ENCODE measurements at regions not wholly inside any gene's neighbourhood (a gene's known extent, or its start where the extent isn't known, plus 50 kb on each side); places are given as distances from the start of the nearest gene placed in this dataset.

DNA sequence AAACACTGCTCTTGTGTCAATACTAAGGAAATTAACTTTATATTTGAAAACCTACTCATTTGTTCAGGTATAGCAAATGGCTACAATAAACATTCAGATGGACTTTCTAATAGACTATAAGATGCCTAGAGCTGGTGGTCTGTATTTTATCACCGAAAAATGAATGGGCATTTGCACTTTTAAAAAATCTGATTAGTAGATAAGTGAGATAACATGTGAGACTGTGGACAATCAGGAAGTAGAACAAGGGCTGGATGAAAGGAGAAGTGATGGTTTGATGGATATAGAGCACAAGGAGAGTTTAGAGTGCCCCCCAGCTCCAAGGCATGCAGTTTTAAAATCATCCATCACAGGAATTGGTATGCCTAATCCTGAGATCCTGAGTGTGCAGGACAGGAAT is 308.4 kb upstream of the RARB start:
- DNase-seq: no peak

DNA sequence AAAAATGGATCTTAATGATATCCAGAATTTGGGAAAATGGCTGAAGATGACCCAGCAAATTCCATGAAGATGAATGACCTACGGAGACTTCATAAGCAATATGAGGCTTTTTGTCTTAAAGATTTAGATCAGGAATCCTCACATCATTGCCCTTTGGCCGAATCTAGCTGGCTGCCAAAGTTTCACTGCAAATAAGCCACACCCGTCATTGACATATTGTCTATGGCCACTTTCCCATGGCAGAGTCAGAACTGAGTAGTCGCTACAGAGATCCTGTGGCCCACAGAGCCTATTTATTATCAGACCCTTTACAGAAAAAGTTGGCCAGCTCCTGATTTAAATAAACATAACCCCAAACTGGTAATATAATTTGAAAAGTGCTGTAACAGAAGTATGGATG is 307.4 kb upstream of the RARB start:
- no peak for DNase-seq

DNA sequence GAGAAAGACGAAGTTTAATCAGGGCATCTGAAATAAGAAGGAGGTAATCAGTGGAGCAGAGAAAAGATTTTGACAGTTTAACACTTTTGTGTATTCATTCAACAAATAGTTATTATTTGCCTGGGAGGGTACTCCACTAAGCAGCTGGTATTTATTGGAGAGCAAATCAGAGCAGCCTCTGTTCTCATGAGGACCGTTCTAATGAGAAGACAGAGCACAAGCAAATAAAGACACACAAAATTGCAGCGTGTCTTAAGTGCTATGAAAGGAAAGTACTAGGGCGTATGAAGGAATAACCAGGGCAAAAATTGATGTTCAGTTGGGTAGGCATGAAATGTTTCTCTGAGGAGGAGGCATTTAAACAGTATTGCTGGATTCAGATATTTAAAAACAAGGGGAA is 302.9 kb upstream of the RARB start:
- no peak for DNase-seq

DNA sequence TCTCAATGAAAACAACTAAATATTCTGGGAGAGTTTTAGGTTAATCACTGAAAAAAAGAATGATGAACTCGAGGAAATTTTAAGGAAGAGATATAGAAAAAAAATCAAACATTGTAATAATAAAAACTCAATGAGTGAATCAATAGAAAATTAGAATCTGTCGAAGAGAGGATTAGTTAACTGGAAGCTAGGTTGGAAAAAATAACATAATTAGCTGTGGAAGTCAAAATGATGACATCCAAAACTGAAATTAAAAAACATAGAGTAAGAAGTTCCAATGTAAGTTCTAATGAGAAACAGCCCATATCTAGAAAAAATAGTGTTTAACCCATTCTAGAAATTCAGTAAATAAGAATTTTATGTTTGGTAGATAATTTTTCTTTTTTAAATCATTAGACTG is 299.3 kb upstream of the RARB start:
- DNase-seq: no peak

DNA sequence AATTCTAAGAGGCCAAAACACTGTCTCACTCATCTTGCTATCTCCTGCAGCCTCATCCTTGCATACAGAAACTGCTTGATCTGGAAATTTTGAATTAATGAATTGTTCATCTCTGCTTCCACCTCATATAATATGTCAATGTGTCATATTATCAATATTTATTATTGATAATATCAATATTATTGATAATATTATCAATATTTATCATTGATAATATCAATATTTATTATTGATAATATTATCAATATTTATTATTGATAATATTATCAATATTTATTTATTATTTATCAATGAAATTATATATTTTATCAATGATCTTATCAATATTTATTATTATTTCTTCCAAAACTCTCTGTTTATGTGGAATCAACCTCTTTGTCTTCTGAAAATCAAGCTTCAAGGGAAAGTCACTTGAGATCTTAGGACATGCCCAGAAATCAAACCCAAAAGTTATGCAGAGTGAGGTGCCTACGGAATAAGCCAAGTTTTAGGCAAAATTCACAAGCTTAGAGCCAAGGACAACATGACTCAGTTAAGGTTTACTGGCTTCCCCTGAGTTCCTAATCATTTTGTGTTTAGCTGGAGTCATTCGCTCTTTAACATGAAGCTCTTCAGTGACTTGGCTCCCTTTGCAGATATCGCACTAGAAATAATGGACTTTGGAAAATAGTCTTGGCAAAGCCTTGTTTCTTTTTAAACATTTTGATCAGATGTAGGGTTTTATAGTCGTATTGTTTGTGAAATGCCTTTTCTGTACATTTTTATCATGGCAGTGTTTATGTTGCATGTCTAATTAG is 297.1 kb upstream of the RARB start:
- DNase-seq: no peak

DNA sequence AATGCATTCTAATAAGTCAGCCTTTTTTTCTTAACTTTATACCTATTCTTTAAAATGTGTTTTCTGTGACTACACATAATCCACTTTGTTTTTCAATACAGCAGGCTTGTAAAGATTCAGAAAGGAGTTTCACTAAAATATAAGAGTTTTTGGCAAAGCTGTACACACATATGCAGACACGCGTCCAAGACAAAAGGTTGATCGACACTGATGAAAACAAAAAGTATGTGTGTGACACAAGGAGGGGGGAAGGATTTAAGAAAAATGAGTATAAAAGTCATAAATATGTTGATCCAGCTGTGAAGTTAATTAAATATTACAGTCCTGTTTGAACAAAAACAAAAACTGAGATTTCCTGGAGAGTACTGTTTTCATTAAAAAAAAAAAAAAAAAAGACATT is 294.5 kb upstream of the RARB start:
- DNase-seq: no peak

DNA sequence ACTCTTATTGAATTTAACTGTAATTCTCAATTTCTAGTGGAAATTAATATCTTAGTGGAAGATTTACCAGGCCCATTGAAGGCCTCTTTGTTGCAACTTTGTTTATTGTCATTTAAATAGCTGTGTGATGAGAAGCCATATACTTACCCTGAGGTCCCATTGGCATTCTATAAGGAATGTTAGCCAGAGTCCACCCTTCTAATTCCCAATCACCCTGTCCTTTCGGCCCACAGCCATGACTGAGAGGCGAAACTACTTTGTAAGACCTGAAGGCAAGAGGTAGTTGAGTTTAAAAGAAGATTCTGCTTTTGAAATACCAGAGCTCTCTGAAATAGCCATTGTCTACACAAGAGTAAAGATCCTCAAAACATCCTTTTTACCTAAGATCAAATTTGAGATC is 290.5 kb upstream of the RARB start:
- DNase-seq: no peak

DNA sequence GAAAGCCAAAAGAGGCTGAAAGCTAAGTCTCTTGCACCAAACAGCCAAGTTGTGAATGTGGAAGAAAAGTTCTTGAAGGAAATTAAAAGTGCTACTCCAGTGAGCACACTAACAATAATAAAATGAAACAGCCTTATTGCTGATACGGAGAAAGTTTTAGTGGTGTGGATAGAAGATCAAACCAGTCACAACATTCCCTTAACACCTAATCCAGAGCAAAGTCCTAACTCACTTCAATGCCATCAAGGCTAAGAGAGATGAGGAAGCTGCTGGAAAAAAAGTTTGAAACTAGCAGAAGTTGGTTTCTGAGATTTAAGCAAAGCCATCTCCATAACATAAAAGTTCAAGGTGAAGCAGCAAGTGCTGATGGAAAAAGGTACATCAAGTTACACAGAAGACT is 288.8 kb upstream of the RARB start:
- no peak for DNase-seq

DNA sequence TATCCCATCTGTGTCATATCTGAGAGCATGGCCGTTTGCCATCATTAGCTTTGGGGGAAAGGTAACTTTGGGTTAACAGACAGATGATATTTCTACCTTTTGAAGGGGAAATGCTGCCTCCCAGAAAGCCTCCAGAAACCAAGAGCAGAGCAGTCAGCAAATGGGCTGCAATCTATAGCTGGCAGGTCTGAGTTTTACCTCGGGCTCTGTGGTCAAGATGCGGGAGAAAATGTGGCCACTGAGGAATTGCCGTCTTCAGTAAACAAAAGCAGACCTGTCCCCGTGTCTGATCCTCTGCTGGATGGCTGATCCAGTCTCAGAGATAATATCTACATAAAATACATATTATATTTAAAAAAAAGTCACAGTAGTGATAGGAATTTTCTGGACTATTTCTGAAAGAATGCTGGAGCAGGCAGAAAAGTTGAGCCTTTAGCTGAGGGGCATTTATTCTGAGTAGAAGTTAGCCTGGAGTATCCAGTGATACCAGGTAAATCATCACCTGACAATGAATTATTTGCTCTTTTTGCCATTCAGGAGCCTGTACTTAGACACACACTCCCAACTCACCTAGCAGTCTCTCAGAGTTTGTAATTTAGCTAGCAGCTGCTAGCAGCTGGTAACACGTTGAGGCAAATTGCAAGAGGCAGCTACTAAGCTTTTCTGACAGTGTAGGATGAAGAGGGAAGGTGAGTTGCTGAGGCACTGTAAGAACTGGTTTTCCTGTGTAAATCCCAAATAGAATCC is 285.3 kb upstream of the RARB start:
- no peak for DNase-seq

DNA sequence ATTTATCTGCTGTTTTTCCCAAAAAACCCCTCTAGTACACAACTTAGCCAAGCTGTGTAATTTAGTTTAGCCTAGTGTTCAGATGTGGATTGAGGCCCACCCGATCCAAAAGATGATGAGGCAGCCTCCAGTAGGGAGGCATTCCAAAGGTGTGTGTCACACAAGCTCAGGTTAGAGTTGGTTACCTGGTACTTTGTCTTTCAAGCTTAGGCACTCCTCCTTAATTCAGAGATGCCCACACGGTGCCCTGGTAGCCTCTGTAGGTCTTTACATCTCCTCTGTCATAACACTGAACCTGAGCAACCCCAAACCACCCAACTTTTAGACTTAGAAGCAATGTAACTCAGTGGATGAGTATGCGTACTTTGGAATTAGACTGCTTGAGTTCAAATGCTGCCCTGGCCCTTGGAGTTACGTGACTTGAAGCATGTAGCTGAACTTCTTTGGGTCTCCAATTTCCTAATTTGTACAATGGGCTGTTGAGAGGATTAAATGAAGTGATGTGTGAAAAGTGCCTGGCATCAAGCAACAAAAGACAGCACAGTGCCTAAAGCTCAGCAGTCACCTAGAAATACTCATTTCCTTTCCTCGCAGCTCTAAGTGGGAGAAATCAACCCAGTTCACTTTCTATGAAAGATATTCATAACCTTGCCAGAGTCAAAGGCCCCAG is 284.6 kb upstream of the RARB start:
- no peak for DNase-seq

DNA sequence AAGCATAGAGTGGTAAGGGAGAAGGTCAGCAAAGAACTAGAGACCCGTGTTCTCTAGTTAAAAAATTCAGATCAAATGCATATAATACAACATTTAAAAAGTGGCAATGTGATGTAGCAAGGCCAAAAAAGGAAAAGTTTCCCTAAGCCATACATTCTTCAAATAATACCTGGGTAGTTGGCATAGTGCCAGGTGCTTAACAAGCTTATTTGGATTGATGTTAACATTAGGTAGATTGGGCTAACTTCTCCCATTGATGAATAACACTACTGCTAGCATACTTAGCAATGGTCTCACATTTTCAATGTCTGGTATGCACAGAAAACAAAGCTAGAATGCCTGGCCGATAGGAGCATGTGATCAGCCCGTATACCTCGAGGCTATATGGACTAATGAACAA is 283.6 kb upstream of the RARB start:
- no peak for DNase-seq

DNA sequence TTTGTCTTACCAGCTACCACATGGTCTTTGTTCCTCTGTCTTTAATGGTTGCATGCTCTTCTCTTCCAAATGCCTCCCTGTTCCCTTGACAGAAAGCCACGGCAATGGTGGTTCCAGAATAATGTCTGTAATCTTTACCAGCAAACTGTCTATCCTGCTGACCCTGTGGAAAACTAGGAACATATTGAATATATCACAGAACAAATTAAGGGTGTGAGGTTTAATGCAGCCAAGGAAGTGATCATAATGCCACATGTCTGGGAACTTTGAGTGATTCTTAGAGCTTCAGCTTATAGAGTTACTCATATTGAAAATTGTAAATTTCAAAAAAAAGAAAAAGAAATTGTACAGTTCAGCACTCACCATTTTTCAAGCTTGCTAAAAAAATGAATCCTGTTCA is 282.9 kb upstream of the RARB start:
- DNase-seq: no peak

DNA sequence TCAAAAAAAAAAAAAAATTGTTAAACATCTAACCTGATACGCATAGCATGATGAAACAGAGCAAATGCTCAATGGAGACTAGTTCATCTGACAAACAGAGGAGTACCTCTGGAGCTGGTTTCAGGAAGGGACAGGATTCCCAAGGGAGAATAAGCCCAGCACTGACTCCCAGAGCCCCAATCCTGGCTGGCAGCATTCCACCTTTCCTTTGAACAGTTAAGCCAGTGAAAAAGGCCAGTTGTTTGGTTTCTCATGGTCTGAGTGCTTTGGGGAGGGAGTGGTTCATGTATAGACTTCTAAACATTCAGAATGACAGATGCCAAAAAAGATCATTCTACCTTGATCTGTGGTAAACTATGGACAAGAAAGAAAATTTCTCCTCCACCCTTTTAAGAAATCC is 277.9 kb upstream of the RARB start:
- no peak for DNase-seq

DNA sequence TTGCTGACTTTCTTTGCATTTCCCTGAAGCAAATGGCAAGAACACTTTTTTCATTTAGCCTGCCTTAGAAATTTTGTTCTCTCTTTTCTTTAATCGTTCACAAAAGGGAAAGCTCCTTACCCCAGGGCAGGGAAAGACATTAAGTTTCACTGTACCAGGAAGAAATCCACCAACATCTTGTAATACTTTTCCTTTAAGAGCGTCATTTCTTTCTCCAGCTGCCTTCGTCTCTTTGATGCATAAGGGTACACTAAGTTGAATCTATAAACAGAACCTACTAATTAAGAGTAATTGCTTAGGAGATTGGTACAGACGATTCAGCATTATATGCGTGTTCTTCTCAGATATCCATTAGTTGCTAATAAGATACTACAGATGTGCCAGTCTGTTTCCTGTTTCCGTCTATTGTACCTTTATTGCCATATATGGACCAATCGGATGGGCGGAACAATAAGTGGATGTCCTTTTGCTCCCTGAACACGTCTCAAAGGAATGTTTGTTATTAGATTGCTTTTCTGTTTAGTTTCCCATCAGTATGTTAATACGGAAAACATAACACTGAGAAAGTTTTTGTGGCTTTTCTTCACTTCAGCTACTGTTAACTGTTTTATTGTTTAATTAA is 276.7 kb upstream of the RARB start:
- no peak for DNase-seq

DNA sequence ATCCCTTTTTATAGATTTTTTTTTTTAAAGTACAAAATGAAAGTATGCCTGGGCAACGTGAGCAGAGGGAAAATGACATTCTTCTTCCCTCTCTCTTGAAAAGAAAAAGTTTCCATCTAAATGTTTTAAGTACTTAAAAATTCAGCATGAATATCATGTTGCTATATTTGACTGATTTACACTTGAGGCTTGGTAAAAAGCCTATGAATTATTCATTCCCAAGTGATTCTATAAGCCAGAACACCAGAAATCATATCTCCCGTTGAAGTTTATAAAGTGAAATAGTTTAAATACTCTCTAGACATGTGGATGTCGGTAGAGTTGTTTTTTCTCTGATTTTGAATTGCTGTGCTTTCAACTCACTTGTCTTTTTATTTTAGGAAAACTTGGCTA is 276.2 kb upstream of the RARB start:
- DNase-seq: no peak

DNA sequence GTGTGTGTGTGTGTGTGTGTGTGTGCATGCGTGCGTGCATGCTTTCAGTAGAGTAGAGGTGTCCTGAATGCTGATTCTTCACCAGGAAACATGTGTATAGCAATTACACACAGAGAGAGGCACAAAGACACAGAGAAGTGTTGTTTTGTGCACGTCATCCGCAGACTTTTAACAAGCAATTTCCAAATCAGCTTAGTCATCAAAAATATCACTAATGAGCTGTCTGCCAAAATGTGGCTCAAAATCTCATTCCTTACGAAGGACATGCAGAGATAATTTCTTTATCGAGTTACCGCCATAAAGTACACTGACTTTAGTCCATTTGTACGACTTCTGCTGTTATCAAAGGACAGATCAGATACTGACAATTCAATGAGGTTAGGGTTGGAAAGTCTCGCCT is 274.9 kb upstream of the RARB start:
- no peak for DNase-seq

DNA sequence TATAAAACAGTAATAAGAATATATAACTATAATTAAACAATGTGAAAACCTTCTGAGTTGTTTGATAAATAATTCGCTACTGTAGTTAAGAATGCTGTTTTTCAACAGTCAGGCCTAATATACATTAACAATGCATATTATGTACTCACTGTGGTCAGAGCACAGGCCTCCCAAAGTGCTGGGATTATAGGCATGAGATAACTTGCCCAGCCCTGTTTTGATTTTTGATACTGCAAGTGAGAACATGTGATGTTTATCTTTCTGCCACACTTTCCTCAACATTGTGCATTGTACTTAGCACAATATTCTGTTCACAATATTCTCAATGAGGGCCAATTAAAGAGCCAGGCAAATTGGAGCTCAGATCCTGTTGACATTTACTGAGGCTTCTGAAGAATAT is 274.5 kb upstream of the RARB start:
- DNase-seq: no peak

DNA sequence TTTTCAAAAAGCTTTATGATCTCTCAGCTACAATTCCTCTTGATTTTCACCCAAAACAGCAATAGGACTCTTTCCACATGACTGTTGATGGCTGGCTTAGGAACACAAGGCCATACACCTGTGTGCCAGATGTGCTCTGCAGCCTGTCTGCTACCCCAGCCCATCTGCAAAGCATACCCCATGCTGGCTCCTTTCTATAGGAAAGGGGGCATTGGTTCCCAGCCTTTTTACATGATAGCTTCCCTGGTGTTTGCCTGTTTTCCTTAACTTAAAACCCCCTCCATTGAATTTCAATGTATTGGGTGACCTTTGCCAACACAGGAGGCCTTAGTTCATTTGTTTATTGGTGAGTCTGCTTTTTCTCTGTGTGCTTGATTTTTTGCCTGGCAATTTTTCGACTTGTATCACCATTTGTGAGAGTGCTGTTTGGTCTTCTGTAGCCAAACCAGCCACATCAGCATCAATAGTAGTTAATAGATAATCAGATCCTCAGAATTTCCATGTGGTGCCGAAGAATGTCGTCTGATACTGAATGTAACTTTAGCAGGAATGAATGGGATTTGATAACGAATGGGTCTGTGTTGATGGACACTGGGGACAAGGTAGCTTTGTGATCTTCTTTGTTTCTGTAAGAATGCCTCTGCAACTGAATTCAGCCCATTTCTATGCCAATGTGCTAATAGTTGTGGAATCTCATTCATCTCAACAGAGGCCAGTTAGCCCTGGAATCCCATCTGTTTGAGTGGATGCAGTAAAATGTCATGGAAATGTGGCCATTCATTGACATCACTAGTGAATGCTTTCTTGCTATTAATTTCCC is 272.2 kb upstream of the RARB start:
- no peak for DNase-seq

DNA sequence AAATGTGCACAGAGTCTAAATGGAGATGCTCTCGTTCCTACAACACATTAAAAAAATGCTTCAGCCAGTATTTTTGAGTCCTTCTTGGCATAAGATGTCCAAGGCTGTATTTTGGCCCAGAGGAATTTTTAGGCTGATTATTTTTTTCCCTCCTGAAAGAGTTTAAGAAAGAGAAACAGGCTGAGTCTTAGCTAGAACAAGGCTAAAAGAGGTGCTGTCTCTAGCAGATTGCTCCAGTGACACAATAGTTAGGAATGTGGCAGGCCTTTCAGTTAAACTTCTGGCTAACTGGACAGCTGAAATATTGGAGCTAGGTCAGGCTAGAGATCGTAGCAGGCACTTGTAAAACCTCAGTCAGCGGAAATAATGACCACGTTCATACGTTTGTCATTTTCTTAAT is 271.4 kb upstream of the RARB start:
- no peak for DNase-seq

DNA sequence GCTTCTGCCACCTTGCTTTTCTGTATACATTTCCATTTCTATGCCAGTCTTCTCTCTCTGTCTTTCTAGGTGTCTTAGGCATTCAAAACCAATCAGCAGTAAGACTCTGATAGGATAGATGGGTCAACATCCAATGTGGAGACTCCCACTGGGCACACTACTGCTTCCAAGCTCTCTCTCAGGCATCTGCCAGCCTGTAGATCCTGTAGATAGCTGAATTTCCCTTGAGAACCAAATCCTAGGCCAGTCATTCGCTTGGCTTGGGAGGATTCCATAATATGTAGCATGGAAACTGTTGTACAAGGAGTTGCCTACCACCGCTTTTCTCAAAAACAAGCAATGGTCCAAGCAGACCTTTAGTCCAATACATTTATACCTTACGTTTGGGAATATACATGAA is 262.8 kb upstream of the RARB start:
- DNase-seq: no peak

DNA sequence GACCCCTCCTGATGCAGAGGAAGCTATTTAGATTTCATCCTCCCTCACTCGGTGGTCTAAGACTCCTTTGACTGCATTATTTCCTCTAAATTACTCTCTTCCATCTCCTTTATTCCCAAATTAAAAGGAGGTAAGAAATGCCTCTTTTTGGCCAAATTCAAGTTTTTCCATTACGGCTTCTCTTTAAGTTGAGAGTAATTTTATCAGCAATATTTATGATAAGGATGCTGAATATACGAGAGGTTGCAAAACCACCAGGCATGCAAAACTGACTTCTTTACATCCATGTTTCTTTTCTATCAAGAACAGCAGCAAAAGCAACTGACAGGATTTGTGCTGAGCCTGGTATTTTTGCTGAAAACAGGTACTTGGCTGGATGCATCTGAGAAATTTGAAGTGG is 262.0 kb upstream of the RARB start:
- DNase-seq: no peak

DNA sequence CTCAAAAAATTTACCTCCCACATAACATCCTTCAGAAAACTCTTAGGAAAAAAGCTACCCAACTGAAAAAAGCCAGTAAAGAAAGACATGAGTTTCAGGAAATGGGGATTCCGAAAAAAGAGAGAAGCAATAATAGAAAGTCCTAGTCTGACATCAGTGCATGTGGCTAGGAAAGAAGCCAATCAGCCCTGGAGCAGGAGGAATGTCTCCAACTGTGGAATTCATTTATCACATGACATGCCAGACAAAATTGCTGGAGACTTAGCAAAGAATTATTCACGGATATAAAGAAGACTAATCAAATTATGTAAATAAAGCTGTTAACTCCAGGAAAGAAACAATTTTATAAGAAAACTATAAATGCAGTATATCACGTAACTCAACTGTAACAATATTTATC is 258.9 kb upstream of the RARB start:
- DNase-seq: no peak

DNA sequence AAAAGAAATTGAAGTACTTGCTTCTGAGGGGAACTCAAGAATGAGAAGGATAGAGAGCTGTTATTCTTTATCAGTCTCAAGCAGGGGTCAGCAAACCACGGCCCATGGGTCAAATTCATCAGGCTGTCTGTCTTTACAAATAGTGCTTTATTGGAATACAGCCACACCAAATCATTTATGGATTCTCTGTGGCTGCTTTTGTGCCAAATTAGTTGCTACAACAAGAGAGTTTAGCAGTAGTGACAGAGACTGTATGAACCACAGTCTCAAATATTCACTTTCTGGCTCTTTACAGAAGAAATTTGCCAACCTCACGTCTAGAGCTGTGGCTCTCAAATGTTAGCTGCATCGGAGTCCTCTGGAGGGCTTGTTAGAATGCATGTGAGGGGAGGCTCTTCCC is 258.0 kb upstream of the RARB start:
- no peak for DNase-seq
